C4-2B (cell line): ENCODE measurements at regions not wholly inside any gene's neighbourhood (a gene's known extent, or its start where the extent isn't known, plus 50 kb on each side); places are given as distances from the start of the nearest gene placed in this dataset.

ENCODE experiments used
- ZFX ChIP-seq: fragments of 450-650 bp; IDR thresholded peaks from 2 replicates; pipeline ENCODE4 v1.6.1; 2017
- TF ChIP-seq, protein P1 (sequence below): fragments of 450-650 bp; conservative IDR thresholded peaks from 2 replicates; pipeline ENCODE4 v1.5.1; 2017; ENCODE audit warnings: mild to moderate bottlenecking

DNA sequence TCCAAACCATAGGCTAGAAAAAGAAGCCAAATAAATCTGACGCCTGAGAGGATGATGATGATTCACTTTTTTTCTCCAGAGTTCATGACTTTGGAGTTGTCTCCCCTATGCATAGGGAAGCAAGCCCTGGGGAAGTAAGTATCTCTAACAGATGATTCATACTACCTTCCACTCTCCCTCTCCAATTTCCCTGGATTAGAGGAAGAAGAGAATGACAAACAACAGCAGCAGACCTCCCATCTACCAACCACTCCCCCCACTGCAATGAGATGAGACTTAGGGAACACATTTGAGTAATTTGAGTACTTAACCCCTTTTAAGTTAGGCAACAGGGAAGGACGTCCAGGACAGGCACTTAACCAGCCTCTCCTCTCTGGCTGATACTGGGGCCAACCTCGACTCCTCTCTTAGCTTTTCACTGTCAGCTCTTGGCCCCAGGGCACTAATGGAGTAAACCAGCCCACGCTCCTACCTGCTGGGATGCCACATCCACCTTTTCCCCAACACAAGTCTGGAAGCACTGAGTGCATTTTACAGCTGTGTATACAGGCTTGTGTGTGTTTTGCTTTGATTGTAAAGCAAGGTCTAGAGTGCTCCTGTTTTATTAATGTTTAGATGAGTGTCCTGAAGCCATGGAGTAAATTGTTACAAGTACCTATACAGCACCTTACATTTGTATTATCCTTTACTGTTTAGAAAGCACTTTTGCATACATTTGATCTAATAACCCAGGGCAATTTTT, 180.7 kb downstream of the PHLDA1 start:
- TF ChIP-seq, protein P1, sequence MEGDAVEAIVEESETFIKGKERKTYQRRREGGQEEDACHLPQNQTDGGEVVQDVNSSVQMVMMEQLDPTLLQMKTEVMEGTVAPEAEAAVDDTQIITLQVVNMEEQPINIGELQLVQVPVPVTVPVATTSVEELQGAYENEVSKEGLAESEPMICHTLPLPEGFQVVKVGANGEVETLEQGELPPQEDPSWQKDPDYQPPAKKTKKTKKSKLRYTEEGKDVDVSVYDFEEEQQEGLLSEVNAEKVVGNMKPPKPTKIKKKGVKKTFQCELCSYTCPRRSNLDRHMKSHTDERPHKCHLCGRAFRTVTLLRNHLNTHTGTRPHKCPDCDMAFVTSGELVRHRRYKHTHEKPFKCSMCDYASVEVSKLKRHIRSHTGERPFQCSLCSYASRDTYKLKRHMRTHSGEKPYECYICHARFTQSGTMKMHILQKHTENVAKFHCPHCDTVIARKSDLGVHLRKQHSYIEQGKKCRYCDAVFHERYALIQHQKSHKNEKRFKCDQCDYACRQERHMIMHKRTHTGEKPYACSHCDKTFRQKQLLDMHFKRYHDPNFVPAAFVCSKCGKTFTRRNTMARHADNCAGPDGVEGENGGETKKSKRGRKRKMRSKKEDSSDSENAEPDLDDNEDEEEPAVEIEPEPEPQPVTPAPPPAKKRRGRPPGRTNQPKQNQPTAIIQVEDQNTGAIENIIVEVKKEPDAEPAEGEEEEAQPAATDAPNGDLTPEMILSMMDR, result no peak
- no peak for TF ChIP-seq ZFX
